ENCODE measurements at regions not wholly inside any gene's neighbourhood (a gene's known extent, or its start where the extent isn't known, plus 50 kb on each side); places are given as distances from the start of the nearest gene placed in this dataset.

DNA sequence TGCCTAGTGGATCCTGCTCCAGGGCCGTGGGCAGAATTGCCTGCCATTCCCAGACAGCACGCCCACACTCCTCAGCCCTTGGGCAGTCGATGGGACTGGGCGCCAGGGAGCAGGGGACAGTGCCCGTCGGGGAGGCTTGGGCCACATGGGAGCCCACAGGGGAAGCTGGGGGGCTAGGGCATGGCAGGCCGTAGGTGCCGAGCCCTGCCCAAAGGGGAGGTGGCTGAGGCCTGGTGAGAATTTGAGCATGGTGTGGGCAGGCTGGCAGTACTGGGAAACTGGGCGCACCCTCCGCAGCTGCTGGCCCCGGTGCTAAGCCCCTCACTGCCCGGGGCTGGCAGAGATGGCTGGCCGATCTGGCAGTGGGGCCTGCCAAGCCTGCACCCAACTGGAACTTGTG lies 1225.9 kb upstream of the EPHA6 start:
- intact Hi-C loops (cut with DNase I): no loop called here
- no peaks in the 10 kb centered on the region for H3K36me3 ChIP-seq (ENCODE audit: insufficient read depth in 1 of 2, low read depth in 1 of 2)
- no peaks in the 10 kb centered on the region for H3K4me1 ChIP-seq
- DNase-seq (no peak), ATAC-seq (no peak)
- no peaks in the 10 kb centered on the region for H3K9me3 ChIP-seq
- no peak for TF ChIP-seq CTCF (IDR thresholded peaks at IDR 0.05)
- H3K27me3 ChIP-seq (ENCODE audit: insufficient read depth in 3 of 3, low read length in 2 of 3): no peaks in the 10 kb centered on the region
- H3K4me3 ChIP-seq: no peak overlapping the region
- no peak overlapping the region for H3K27ac ChIP-seq
- whole genome bisulfite sequencing, 3 donors: 87 to 94% (median 87%) methylated on average over 13 of the region's 13 CpGs

- DNase-seq: no peak
- no peak for ATAC-seq
- Histone ChIP-seq H3K4me1 (no peaks in the 10 kb centered on the region), H3K27me3 (ENCODE audit: insufficient read depth in 3 of 3, low read length in 2 of 3) (no peaks in the 10 kb centered on the region), H3K27ac (no peak overlapping the region), H3K36me3 (ENCODE audit: insufficient read depth in 1 of 2, low read depth in 1 of 2) (no peaks in the 10 kb centered on the region), H3K4me3 (no peak overlapping the region), H3K9me3 (no peaks in the 10 kb centered on the region)
- 87% methylated on average over 24 to 26 of the region's 26 CpGs for WGBS, 3 donors
- no peak for TF ChIP-seq CTCF (IDR thresholded peaks at IDR 0.05)
- intact Hi-C loops (cut with DNase I): no loop called here
Measured at GRCh38 chr3:95595416-95596075, 1218.8 kb upstream of the EPHA6 start.

DNA sequence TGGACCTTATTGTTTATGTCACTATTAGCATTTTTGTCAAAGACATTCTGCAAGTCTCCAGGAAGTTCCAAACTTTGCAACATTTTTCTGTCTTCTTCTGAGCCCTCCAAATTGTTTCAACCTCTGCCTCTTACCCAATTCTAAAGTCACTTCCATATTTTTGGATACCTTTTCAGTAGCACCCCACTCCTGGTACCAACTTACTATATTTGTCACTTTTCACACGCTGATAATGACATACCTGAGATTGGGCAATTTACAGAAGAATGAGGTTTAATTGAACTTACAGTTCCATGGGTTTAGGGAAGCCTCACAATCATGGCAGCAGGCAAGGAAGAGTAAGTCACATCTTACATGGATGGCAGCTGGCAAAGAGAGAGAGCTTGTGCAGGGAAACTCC lies 1206.5 kb upstream of the EPHA6 start:
- no peak for DNase-seq
- H3K27ac ChIP-seq: no peak overlapping the region
- no peak for ATAC-seq
- H3K27me3 ChIP-seq (ENCODE audit: insufficient read depth in 3 of 3, low read length in 2 of 3): no peaks in the 10 kb centered on the region
- TF ChIP-seq CTCF (IDR thresholded peaks at IDR 0.05): no peak
- intact Hi-C loops (cut with DNase I): no loop called here
- 50 to 62% (median 58%) methylated on average over 1 of the region's 1 CpG for WGBS, 3 donors
- no peaks in the 10 kb centered on the region for H3K4me1 ChIP-seq
- no peak overlapping the region for H3K4me3 ChIP-seq
- no peaks in the 10 kb centered on the region for H3K36me3 ChIP-seq (ENCODE audit: insufficient read depth in 1 of 2, low read depth in 1 of 2)
- H3K9me3 ChIP-seq: no peaks in the 10 kb centered on the region

DNA sequence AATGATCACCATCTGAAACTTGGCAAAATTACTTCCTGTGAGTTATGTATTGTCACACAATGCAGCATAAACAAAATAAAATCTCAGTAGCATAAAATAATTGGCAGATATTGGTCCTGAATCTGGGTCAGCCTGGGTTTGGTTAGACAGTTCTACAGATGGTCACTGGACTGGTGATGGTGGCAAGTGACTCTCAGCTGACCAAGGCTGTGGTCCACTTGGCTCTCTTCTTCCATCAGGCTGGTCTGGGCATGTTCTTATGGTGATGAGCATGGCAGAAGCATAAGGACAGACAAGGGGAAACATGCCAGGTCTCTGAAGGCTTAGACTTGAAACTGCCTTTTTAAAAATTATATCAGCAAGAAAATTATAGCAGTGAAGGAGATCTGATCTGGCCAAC lies 1205.0 kb upstream of the EPHA6 start:
- intact Hi-C loops (cut with DNase I): no loop called here
- Histone ChIP-seq H3K27ac (no peak overlapping the region), H3K36me3 (ENCODE audit: insufficient read depth in 1 of 2, low read depth in 1 of 2) (no peaks in the 10 kb centered on the region), H3K4me3 (no peak overlapping the region), H3K27me3 (ENCODE audit: insufficient read depth in 3 of 3, low read length in 2 of 3) (no peaks in the 10 kb centered on the region), H3K9me3 (no peaks in the 10 kb centered on the region), H3K4me1 (no peaks in the 10 kb centered on the region)
- ATAC-seq (no peak), DNase-seq (no peak)
- TF ChIP-seq CTCF (IDR thresholded peaks at IDR 0.05): no peak

- no peak overlapping the region for H3K27ac ChIP-seq
- intact Hi-C loops (cut with DNase I): no loop called here
- H3K4me3 ChIP-seq: no peak overlapping the region
- no peak for DNase-seq
- TF ChIP-seq CTCF (IDR thresholded peaks at IDR 0.05): no peak
- no peak for ATAC-seq
- no peaks in the 10 kb centered on the region for H3K9me3 ChIP-seq
- no peaks in the 10 kb centered on the region for H3K36me3 ChIP-seq (ENCODE audit: insufficient read depth in 1 of 2, low read depth in 1 of 2)
- H3K27me3 ChIP-seq (ENCODE audit: insufficient read depth in 3 of 3, low read length in 2 of 3): no peaks in the 10 kb centered on the region
- H3K4me1 ChIP-seq: no peaks in the 10 kb centered on the region
Measured at GRCh38 chr3:95612611-95613010, 1201.8 kb upstream of the EPHA6 start.
